Hepatocyte (in vitro differentiated cells): ENCODE measurements at regions not wholly inside any gene's neighbourhood (a gene's known extent, or its start where the extent isn't known, plus 50 kb on each side); places are given as distances from the start of the nearest gene placed in this dataset.

Experiments
- CTCF ChIP-seq: fragments of 200-600 bp; sonication (generic); IDR thresholded peaks from 2 replicates; pipeline ENCODE4 v1.5.1; 2016; ENCODE audit warnings: antibody characterized with exemption, mild to moderate bottlenecking; ENCODE audit not compliant: poor library complexity
- EZH2 ChIP-seq: fragments of 200-600 bp; sonication (generic); IDR thresholded peaks from 2 replicates; pipeline ENCODE4 v1.6.1; 2016; ENCODE audit warnings: antibody characterized with exemption, mild to moderate bottlenecking, borderline replicate concordance

GRCh38 chr3:137347817-137348368, 390.1 kb downstream of the IL20RB start:
- TF ChIP-seq CTCF (no peak), EZH2 (no peak)
